ENCODE measurements at regions not wholly inside any gene's neighbourhood (a gene's known extent, or its start where the extent isn't known, plus 50 kb on each side); places are given as distances from the start of the nearest gene placed in this dataset.

DNA sequence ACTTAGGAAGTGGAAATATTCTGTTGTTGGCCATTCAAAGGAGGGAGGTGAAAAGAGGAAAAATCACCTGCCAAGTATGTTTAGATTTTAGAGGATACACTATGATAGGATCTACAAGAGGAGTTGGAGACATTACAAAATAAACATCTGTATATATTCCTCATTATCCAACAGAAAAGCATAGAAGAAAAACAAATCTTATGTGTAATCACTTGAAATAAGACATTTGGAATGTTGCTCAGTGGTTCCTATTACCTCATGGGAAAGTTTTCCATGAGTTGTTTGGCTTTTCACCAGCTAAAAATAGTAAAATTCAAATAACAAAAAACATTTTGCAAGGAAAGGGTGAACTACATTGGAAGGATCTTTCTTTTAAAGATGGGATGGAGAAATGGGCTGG, 76.7 kb upstream of the CARMIL1 start:
- no peak overlapping the region for H3K18ac ChIP-seq (ENCODE audit: insufficient read length, low read depth, low read length)
- Mint-ChIP-seq H3K4me1 (peaks cover 0 to 5% of the 10 kb centered on the region in 2 experiments; a peak in 1 of 4 replicates), H3K36me3 (ENCODE audit: insufficient read depth in 1 of 3, low read depth in 3 of 3) (peaks cover 0 to 5% (median 3%) of the 10 kb centered on the region in 3 experiments; a peak in 3 of 7 replicates), H3K27ac (no peak overlapping the region), H3K27me3 (ENCODE audit: low read depth) (no peaks in the 10 kb centered on the region), H3K9me3 (peaks cover 3 to 21% of the 10 kb centered on the region in 2 experiments; a peak in 4 of 5 replicates), H3K4me3 (no peak overlapping the region)
- H3K9me3 ChIP-seq (ENCODE audit: control insufficient read depth, low read depth, low read length): no peaks in the 10 kb centered on the region
- no peak overlapping the region for H3K14ac ChIP-seq (ENCODE audit: insufficient read depth, low read length)
- H3K4me1 ChIP-seq (ENCODE audit: insufficient read depth, low read length): no peaks in the 10 kb centered on the region
- H2AFZ ChIP-seq (ENCODE audit: low read length): no peak overlapping the region
- H3K27me3 ChIP-seq (ENCODE audit: insufficient read depth, low read length): no peaks in the 10 kb centered on the region
- H3T11ph ChIP-seq (ENCODE audit: low read length): no peak overlapping the region
- no peak overlapping the region for H4K5ac ChIP-seq (ENCODE audit: insufficient read length, low read depth, low read length)
- H4K8ac ChIP-seq (replicated peaks; ENCODE audit: insufficient read length, low read depth, low read length): no peak overlapping the region
- no peaks in the 10 kb centered on the region for H4K20me1 ChIP-seq (ENCODE audit: control insufficient read depth, insufficient read depth, insufficient read length)
- no peak overlapping the region for H2BK5ac ChIP-seq (ENCODE audit: insufficient read length, low read length)
- H3K23ac ChIP-seq (ENCODE audit: insufficient read length, low read depth, low read length): no peak overlapping the region
- H3K27ac ChIP-seq (ENCODE audit: insufficient read length, low read depth, low read length): no peak overlapping the region
- H3K56ac ChIP-seq (ENCODE audit: insufficient read length, low read depth, low read length): no peak overlapping the region
- no peak overlapping the region for H2BK120ac ChIP-seq (ENCODE audit: low read depth, low read length, poor library complexity, severe bottlenecking)
- DNase-seq: no peak
- no peak overlapping the region for H4K91ac ChIP-seq (ENCODE audit: insufficient read length, low read depth, low read length)
- H2BK12ac ChIP-seq (ENCODE audit: insufficient read length, low read depth, low read length): no peak overlapping the region
- no peak overlapping the region for H2BK15ac ChIP-seq (ENCODE audit: low read depth, low read length)
- no peak overlapping the region for H2AK5ac ChIP-seq (ENCODE audit: insufficient read length, low read length)
- no peak overlapping the region for H3K4ac ChIP-seq (ENCODE audit: low read depth, low read length)
- H3K79me1 ChIP-seq (ENCODE audit: insufficient read depth, low read depth, low read length, poor library complexity, severe bottlenecking): no peaks in the 10 kb centered on the region
- no peak overlapping the region for H2BK20ac ChIP-seq (ENCODE audit: low read depth, low read length, poor library complexity, severe bottlenecking)
- no peaks in the 10 kb centered on the region for H3K79me2 ChIP-seq (ENCODE audit: insufficient read depth, low read length)
- TF ChIP-seq, protein P1, sequence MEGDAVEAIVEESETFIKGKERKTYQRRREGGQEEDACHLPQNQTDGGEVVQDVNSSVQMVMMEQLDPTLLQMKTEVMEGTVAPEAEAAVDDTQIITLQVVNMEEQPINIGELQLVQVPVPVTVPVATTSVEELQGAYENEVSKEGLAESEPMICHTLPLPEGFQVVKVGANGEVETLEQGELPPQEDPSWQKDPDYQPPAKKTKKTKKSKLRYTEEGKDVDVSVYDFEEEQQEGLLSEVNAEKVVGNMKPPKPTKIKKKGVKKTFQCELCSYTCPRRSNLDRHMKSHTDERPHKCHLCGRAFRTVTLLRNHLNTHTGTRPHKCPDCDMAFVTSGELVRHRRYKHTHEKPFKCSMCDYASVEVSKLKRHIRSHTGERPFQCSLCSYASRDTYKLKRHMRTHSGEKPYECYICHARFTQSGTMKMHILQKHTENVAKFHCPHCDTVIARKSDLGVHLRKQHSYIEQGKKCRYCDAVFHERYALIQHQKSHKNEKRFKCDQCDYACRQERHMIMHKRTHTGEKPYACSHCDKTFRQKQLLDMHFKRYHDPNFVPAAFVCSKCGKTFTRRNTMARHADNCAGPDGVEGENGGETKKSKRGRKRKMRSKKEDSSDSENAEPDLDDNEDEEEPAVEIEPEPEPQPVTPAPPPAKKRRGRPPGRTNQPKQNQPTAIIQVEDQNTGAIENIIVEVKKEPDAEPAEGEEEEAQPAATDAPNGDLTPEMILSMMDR (conservative IDR thresholded peaks at IDR 0.05): no peak
- no peak overlapping the region for H3K9ac ChIP-seq (ENCODE audit: extremely low read depth, insufficient read length, low read length)
- H3K4me2 ChIP-seq (ENCODE audit: insufficient read depth, insufficient read length, low read length): no peak overlapping the region
- H3K23me2 ChIP-seq (ENCODE audit: insufficient read length, low read depth, low read length, poor library complexity, severe bottlenecking): no peaks in the 10 kb centered on the region

All from H9 (cell line).